HepG2 (cell line): ENCODE measurements at regions not wholly inside any gene's neighbourhood (a gene's known extent, or its start where the extent isn't known, plus 50 kb on each side); places are given as distances from the start of the nearest gene placed in this dataset.

Source experiments
- ERF ChIP-seq: IDR thresholded peaks from 2 replicates; pipeline ENCODE4 v1.6.1; 2018; ENCODE audit warnings: missing biosample characterization, missing genetic modification reagents
- FOXA1 ChIP-seq, 2 experiments: fragments of 450-650 bp in 1 of 2; sonication (generic) in 1 of 2; formaldehyde crosslinking in 1 of 2; IDR thresholded peaks; 2 replicates each; pipeline versions ENCODE4 v1.4.0 to v1.6.1; 2016 to 2020; ENCODE audit warnings: missing genetic modification reagents in 1 of 2
- HOXD1 ChIP-seq: sonication (generic); formaldehyde crosslinking; IDR thresholded peaks from 2 replicates; pipeline ENCODE4 v1.5.0; 2020; ENCODE audit warnings: missing genetic modification reagents
- NR1H2 ChIP-seq: sonication (generic); formaldehyde crosslinking; IDR thresholded peaks from 2 replicates; pipeline ENCODE4 v1.8.1; 2022; ENCODE audit warnings: low read depth, missing genetic modification reagents, borderline replicate concordance
- REPIN1 ChIP-seq: sonication (generic); formaldehyde crosslinking; IDR thresholded peaks from 2 replicates; pipeline ENCODE4 v1.8.0; 2022; ENCODE audit warnings: missing genetic modification reagents, low read depth, mild to moderate bottlenecking, borderline replicate concordance
- ZNF326 ChIP-seq: sonication (generic); formaldehyde crosslinking; IDR thresholded peaks from 2 replicates; pipeline ENCODE4 v1.4.0; 2020; ENCODE audit warnings: missing genetic modification reagents, borderline replicate concordance
- ZNF746 ChIP-seq: sonication (generic); formaldehyde crosslinking; IDR thresholded peaks from 2 replicates; pipeline ENCODE4 v1.8.0; 2022; ENCODE audit warnings: mild to moderate bottlenecking, missing genetic modification reagents
- ZNF781 ChIP-seq: sonication (generic); formaldehyde crosslinking; IDR thresholded peaks from 2 replicates; pipeline ENCODE4 v1.5.1; 2020; ENCODE audit warnings: borderline replicate concordance, mild to moderate bottlenecking, missing genetic modification reagents; ENCODE audit errors: not compliant biosample characterization
- TF ChIP-seq, protein P1 (sequence below), 2 experiments: sonication (generic) in 1 of 2; formaldehyde crosslinking in 1 of 2; IDR thresholded peaks; 2 replicates each; pipeline versions ENCODE4 v1.4.0 to v1.6.1; 2018 to 2020; ENCODE audit warnings: missing genetic modification reagents in 2 of 2, borderline replicate concordance in 1 of 2, low read depth in 1 of 2, mild to moderate bottlenecking in 1 of 2, missing biosample characterization in 1 of 2
- TF ChIP-seq, protein P2 (sequence below): sonication (generic); formaldehyde crosslinking; IDR thresholded peaks from 2 replicates; pipeline ENCODE4 v1.4.0; 2020; ENCODE audit warnings: missing genetic modification reagents
- TF ChIP-seq, protein P3 (sequence below): sonication (generic); formaldehyde crosslinking; IDR thresholded peaks from 2 replicates; pipeline ENCODE4 v1.4.0; 2020; ENCODE audit warnings: low read depth, mild to moderate bottlenecking, missing genetic modification reagents
- TF ChIP-seq, protein P4 (sequence below): sonication (generic); formaldehyde crosslinking; IDR thresholded peaks from 2 replicates; pipeline ENCODE4 v1.9.0; 2022; ENCODE audit warnings: missing genetic modification reagents, mild to moderate bottlenecking, borderline replicate concordance
- TF ChIP-seq, protein P5 (sequence below), 2 experiments: sonication (generic) in 1 of 2; formaldehyde crosslinking in 1 of 2; IDR thresholded peaks; 2 replicates each; pipeline versions ENCODE4 v1.6.1 to v1.9.0; 2014 to 2022; ENCODE audit warnings: antibody characterized with exemption in 1 of 2, borderline replicate concordance in 1 of 2, inconsistent platforms in 1 of 2, low read depth in 1 of 2, missing genetic modification reagents in 1 of 2

DNA sequence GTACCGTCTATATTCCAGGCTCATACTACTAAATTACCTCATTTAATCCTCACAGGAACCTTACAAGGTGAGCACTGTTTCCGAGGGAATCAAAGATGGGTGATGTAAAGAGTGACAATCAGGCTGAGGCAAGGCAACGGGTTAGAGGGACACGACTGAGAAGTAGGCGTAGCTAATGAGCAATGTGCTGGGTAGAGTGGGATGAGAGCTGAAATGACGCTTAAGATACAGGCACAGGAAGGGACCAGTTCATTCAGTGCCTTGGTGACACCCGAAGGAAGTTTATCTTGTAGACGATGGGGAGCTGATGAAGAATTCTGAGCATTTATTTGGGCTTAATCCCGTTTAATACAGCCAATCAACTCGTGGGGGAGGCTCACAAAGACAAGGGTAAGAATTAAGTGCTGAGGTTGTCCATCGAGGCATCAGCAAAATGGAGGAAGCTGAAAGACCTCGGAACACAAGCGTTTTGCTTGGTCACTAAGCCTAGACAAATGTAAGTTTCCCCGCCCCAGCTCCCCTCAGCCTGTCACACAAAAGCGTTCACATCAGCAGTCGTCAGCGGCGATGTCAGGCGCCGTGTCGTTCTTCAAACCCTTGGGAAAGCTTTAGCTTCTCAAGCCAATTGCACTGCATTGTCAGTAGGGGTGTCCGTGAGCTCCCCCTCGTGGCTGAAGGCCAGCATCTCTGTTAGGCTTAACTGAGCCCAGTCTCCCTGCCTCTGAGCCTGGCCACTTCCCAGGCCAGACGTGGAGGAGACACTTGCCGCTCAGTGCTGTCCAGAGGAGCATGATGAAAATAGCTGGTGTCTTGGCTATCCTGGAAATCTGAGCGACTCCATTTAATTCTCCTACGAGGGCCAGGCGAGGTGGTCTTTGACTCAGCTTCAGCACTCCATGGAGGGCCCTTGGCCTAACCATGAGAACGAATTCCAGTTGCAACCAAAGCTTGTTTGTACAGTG, 288.5 kb upstream of the G2E3 start (continued):
- TF ChIP-seq, protein P1, sequence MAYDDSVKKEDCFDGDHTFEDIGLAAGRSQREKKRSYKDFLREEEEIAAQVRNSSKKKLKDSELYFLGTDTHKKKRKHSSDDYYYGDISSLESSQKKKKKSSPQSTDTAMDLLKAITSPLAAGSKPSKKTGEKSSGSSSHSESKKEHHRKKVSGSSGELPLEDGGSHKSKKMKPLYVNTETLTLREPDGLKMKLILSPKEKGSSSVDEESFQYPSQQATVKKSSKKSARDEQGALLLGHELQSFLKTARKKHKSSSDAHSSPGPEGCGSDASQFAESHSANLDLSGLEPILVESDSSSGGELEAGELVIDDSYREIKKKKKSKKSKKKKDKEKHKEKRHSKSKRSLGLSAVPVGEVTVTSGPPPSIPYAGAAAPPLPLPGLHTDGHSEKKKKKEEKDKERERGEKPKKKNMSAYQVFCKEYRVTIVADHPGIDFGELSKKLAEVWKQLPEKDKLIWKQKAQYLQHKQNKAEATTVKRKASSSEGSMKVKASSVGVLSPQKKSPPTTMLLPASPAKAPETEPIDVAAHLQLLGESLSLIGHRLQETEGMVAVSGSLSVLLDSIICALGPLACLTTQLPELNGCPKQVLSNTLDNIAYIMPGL (CRISPR knock-in tag; IDR thresholded peaks at IDR 0.05; ENCODE audit: borderline replicate concordance in 1 of 2, low read depth in 1 of 2): peak; percentile 57 to 83; a peak in 3 of 4 replicates
- TF ChIP-seq, protein P2, sequence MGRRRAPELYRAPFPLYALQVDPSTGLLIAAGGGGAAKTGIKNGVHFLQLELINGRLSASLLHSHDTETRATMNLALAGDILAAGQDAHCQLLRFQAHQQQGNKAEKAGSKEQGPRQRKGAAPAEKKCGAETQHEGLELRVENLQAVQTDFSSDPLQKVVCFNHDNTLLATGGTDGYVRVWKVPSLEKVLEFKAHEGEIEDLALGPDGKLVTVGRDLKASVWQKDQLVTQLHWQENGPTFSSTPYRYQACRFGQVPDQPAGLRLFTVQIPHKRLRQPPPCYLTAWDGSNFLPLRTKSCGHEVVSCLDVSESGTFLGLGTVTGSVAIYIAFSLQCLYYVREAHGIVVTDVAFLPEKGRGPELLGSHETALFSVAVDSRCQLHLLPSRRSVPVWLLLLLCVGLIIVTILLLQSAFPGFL: 0 out of 2 replicates have a peak, but pooled peaks have one; percentile 53
- TF ChIP-seq HOXD1 (CRISPR knock-in tag) (peak; percentile 49; the same call in 1 of the 2 replicates), ERF (0 out of 2 replicates have a peak, but pooled peaks have one; percentile 43), ZNF326 (CRISPR knock-in tag) (no peak), REPIN1 (CRISPR knock-in tag) (peak; percentile 65; the same call in 1 of the 2 replicates), NR1H2 (CRISPR knock-in tag) (no peak), ZNF781 (CRISPR knock-in tag) (no peak), ZNF746 (CRISPR knock-in tag) (peak; percentile 64; the same call in 1 of the 2 replicates), FOXA1 (IDR thresholded peaks at IDR 0.05) (no peak), FOXA1 (CRISPR knock-in tag; IDR thresholded peaks at IDR 0.05) (no peak)
- TF ChIP-seq, protein P3, sequence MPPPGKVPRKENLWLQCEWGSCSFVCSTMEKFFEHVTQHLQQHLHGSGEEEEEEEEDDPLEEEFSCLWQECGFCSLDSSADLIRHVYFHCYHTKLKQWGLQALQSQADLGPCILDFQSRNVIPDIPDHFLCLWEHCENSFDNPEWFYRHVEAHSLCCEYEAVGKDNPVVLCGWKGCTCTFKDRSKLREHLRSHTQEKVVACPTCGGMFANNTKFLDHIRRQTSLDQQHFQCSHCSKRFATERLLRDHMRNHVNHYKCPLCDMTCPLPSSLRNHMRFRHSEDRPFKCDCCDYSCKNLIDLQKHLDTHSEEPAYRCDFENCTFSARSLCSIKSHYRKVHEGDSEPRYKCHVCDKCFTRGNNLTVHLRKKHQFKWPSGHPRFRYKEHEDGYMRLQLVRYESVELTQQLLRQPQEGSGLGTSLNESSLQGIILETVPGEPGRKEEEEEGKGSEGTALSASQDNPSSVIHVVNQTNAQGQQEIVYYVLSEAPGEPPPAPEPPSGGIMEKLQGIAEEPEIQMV (CRISPR knock-in tag): 0 out of 2 replicates have a peak, but pooled peaks have one; percentile 39
- TF ChIP-seq, protein P4, sequence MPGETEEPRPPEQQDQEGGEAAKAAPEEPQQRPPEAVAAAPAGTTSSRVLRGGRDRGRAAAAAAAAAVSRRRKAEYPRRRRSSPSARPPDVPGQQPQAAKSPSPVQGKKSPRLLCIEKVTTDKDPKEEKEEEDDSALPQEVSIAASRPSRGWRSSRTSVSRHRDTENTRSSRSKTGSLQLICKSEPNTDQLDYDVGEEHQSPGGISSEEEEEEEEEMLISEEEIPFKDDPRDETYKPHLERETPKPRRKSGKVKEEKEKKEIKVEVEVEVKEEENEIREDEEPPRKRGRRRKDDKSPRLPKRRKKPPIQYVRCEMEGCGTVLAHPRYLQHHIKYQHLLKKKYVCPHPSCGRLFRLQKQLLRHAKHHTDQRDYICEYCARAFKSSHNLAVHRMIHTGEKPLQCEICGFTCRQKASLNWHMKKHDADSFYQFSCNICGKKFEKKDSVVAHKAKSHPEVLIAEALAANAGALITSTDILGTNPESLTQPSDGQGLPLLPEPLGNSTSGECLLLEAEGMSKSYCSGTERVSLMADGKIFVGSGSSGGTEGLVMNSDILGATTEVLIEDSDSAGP (CRISPR knock-in tag): peak; percentile 35; the same call in 1 of the 2 replicates
- TF ChIP-seq, protein P5, sequence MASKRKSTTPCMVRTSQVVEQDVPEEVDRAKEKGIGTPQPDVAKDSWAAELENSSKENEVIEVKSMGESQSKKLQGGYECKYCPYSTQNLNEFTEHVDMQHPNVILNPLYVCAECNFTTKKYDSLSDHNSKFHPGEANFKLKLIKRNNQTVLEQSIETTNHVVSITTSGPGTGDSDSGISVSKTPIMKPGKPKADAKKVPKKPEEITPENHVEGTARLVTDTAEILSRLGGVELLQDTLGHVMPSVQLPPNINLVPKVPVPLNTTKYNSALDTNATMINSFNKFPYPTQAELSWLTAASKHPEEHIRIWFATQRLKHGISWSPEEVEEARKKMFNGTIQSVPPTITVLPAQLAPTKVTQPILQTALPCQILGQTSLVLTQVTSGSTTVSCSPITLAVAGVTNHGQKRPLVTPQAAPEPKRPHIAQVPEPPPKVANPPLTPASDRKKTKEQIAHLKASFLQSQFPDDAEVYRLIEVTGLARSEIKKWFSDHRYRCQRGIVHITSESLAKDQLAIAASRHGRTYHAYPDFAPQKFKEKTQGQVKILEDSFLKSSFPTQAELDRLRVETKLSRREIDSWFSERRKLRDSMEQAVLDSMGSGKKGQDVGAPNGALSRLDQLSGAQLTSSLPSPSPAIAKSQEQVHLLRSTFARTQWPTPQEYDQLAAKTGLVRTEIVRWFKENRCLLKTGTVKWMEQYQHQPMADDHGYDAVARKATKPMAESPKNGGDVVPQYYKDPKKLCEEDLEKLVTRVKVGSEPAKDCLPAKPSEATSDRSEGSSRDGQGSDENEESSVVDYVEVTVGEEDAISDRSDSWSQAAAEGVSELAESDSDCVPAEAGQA (IDR thresholded peaks at IDR 0.05; ENCODE audit: low read depth): no peak
- TF ChIP-seq, protein P5 (CRISPR knock-in tag; IDR thresholded peaks at IDR 0.05; ENCODE audit: borderline replicate concordance): no peak
